ENCODE measurements at regions not wholly inside any gene's neighbourhood (a gene's known extent, or its start where the extent isn't known, plus 50 kb on each side); places are given as distances from the start of the nearest gene placed in this dataset.

- DNase-seq (no peak), ATAC-seq (no peak)
- Histone ChIP-seq H3K9me2 (replicated peaks; ENCODE audit: low read length) (no peaks in the 10 kb centered on the region), H3K4me1 (ENCODE audit: insufficient read depth, low read length) (no peaks in the 10 kb centered on the region), H3K4me3 (ENCODE audit: low read length) (no peak overlapping the region), H4K20me1 (ENCODE audit: low read length) (no peaks in the 10 kb centered on the region), H3K36me3 (ENCODE audit: low read depth, low read length) (no peaks in the 10 kb centered on the region), H3K27ac (ENCODE audit: low read length) (no peak overlapping the region), H3K27me3 (ENCODE audit: low read length) (peaks cover 37% of the 10 kb centered on the region), H2AFZ (ENCODE audit: low read length) (no peak overlapping the region), H3K4me2 (ENCODE audit: low read length) (no peak overlapping the region), H3K9me3 (ENCODE audit: low read length) (no peaks in the 10 kb centered on the region), H3K79me2 (ENCODE audit: low read length) (no peaks in the 10 kb centered on the region), H3K9ac (ENCODE audit: low read length) (no peak overlapping the region), H3F3A (ENCODE audit: low read length, unreplicated experiment) (no peaks in the 10 kb centered on the region)
- no peak for TF ChIP-seq CTCF (conservative IDR thresholded peaks at IDR 0.05; ENCODE audit: low read depth, low read length)
- no peak for TF ChIP-seq EZH2phosphoT487 (IDR thresholded peaks at IDR 0.05; ENCODE audit: borderline replicate concordance, low read length)
- no peak for TF ChIP-seq EZH2 (IDR thresholded peaks at IDR 0.05; ENCODE audit: low read length, unreplicated experiment)
- CTCF ChIA-PET, result no interaction called here
- POLR2A ChIA-PET (ENCODE audit: unreplicated experiment), result no interaction called here
- intact Hi-C loops (cut with micrococcal nuclease), result no loop called here
- no TSS peak for BruUV-seq (replicated peaks)
Observed at GRCh38 chr2:57199663-57200062, 846.9 kb upstream of the VRK2 start.

- H3K4me2 ChIP-seq (ENCODE audit: low read length), result no peak overlapping the region
- intact Hi-C loops (cut with micrococcal nuclease), result no loop called here
- no peaks in the 10 kb centered on the region for H4K20me1 ChIP-seq (ENCODE audit: low read length)
- H3F3A ChIP-seq (ENCODE audit: low read length, unreplicated experiment), result no peaks in the 10 kb centered on the region
- no peaks in the 10 kb centered on the region for H3K9me2 ChIP-seq (replicated peaks; ENCODE audit: low read length)
- CTCF ChIA-PET, result no interaction called here
- TF ChIP-seq CTCF (conservative IDR thresholded peaks at IDR 0.05; ENCODE audit: low read depth, low read length), result no peak
- TF ChIP-seq EZH2 (IDR thresholded peaks at IDR 0.05; ENCODE audit: low read length, unreplicated experiment), result no peak
- TF ChIP-seq EZH2phosphoT487 (IDR thresholded peaks at IDR 0.05; ENCODE audit: borderline replicate concordance, low read length), result no peak
- no peak overlapping the region for H3K27ac ChIP-seq (ENCODE audit: low read length)
- no peaks in the 10 kb centered on the region for H3K36me3 ChIP-seq (ENCODE audit: low read depth, low read length)
- DNase-seq (no peak), ATAC-seq (no peak)
- H3K9me3 ChIP-seq (ENCODE audit: low read length), result no peaks in the 10 kb centered on the region
- no peaks in the 10 kb centered on the region for H3K79me2 ChIP-seq (ENCODE audit: low read length)
- POLR2A ChIA-PET (ENCODE audit: unreplicated experiment), result no interaction called here
- H2AFZ ChIP-seq (ENCODE audit: low read length), result no peak overlapping the region
- no peak overlapping the region for H3K4me3 ChIP-seq (ENCODE audit: low read length)
- peaks cover 31% of the 10 kb centered on the region for H3K27me3 ChIP-seq (ENCODE audit: low read length)
- no peaks in the 10 kb centered on the region for H3K4me1 ChIP-seq (ENCODE audit: insufficient read depth, low read length)
- H3K9ac ChIP-seq (ENCODE audit: low read length), result no peak overlapping the region
- BruUV-seq (replicated peaks), result no TSS peak
Observed at GRCh38 chr2:57204364-57204763, 842.2 kb upstream of the VRK2 start.

GRCh38 chr2:57205241-57205640 lies 841.4 kb upstream of the VRK2 start:
- no peak overlapping the region for H3K27ac ChIP-seq (ENCODE audit: low read length)
- no peaks in the 10 kb centered on the region for H3K79me2 ChIP-seq (ENCODE audit: low read length)
- no peak overlapping the region for H2AFZ ChIP-seq (ENCODE audit: low read length)
- peaks cover 29% of the 10 kb centered on the region for H3K27me3 ChIP-seq (ENCODE audit: low read length)
- ChIA-PET CTCF (no interaction called here), POLR2A (ENCODE audit: unreplicated experiment) (no interaction called here)
- H3K4me2 ChIP-seq (ENCODE audit: low read length), result no peak overlapping the region
- no peak for DNase-seq
- TF ChIP-seq EZH2phosphoT487 (IDR thresholded peaks at IDR 0.05; ENCODE audit: borderline replicate concordance, low read length) (no peak), CTCF (conservative IDR thresholded peaks at IDR 0.05; ENCODE audit: low read depth, low read length) (no peak), EZH2 (IDR thresholded peaks at IDR 0.05; ENCODE audit: low read length, unreplicated experiment) (no peak)
- no peaks in the 10 kb centered on the region for H3K36me3 ChIP-seq (ENCODE audit: low read depth, low read length)
- no peak overlapping the region for H3K9ac ChIP-seq (ENCODE audit: low read length)
- no peaks in the 10 kb centered on the region for H4K20me1 ChIP-seq (ENCODE audit: low read length)
- intact Hi-C loops (cut with micrococcal nuclease), result no loop called here
- H3K9me3 ChIP-seq (ENCODE audit: low read length), result no peaks in the 10 kb centered on the region
- no peaks in the 10 kb centered on the region for H3F3A ChIP-seq (ENCODE audit: low read length, unreplicated experiment)
- ATAC-seq, result no peak
- no TSS peak for BruUV-seq (replicated peaks)
- no peaks in the 10 kb centered on the region for H3K4me1 ChIP-seq (ENCODE audit: insufficient read depth, low read length)
- H3K9me2 ChIP-seq (replicated peaks; ENCODE audit: low read length), result no peaks in the 10 kb centered on the region
- no peak overlapping the region for H3K4me3 ChIP-seq (ENCODE audit: low read length)
